Activated CD8-positive, alpha-beta T cell treated with anti-CD3 and anti-CD28 coated beads for 36 hours (primary cell): ENCODE measurements at regions not wholly inside any gene's neighbourhood (a gene's known extent, or its start where the extent isn't known, plus 50 kb on each side); places are given as distances from the start of the nearest gene placed in this dataset.

Experiments
- ATAC-seq: fragments of 200-7000 bp; cut with Tn5 transposase; one replicate; pipeline ENCODE4 v1.10.0; 2021; ENCODE audit warnings: mild to moderate bottlenecking, moderate library complexity
- CTCF ChIA-PET: fragments of 350-600 bp; sonication (Branson Sonifier 250); formaldehyde crosslinking; loops from one replicate; lab custom pipeline; 2021; ENCODE audit warnings: antibody characterized with exemption; lab: Charles Lee
- POLR2A ChIA-PET: fragments of 350-600 bp; sonication (Branson Sonifier 250); formaldehyde crosslinking; loops from one replicate; lab custom pipeline; 2021; ENCODE audit warnings: antibody characterized with exemption; lab: Charles Lee
- DNase-seq: peaks from one replicate; pipeline ENCODE4 v3.0.0-alpha.2; 2020
- H3K27ac Mint-ChIP-seq: one replicate; pipeline ENCODE4 v1.8.0; 2021; ENCODE audit warnings: mild to moderate bottlenecking, mixed read lengths
- H3K27me3 Mint-ChIP-seq: one replicate; pipeline ENCODE4 v1.8.0; 2021; ENCODE audit warnings: mixed read lengths
- H3K36me3 Mint-ChIP-seq: one replicate; pipeline ENCODE4 v1.8.0; 2021; ENCODE audit warnings: low read depth, mixed read lengths
- H3K4me1 Mint-ChIP-seq: one replicate; pipeline ENCODE4 v1.8.0; 2021; ENCODE audit warnings: low read depth, mixed read lengths
- H3K4me3 Mint-ChIP-seq: one replicate; pipeline ENCODE4 v1.8.0; 2021; ENCODE audit warnings: mild to moderate bottlenecking, moderate library complexity, mixed read lengths
- H3K9me3 Mint-ChIP-seq: one replicate; pipeline ENCODE4 v1.8.0; 2021; ENCODE audit warnings: mixed read lengths
- intact Hi-C: fragments of 100-400 bp; cut with micrococcal nuclease; formaldehyde crosslinking; loops from one replicate; pipeline ENCODE4 v1.10.0; 2022
- TF ChIP-seq, protein P1 (sequence below): fragments of 200-600 bp; IDR thresholded peaks from one replicate; pipeline ENCODE4 v1.8.0; 2022; ENCODE audit warnings: antibody characterized with exemption, mild to moderate bottlenecking

DNA sequence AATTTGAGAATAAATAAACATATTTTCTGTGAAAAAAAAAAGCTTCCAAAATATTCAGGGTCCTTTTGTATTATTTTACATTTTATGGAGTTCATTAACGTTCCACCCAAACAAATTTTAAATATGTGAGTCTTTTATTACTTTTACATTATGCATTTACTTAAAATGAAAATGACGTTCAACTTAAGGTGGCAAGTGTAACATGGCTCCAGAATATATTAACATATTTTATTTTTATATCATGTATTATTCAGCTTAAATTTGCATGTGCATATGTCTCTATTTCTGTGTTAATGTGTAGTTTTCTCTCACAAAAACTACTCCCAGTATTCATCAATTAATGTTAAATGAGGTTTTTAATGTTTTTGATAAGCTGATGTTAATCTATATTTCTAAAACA, 243.6 kb upstream of the CNTN3 start:
- Mint-ChIP-seq H3K4me3 (no peak overlapping the region), H3K9me3 (peaks cover 7% of the 10 kb centered on the region), H3K36me3 (no peaks in the 10 kb centered on the region), H3K27ac (no peak overlapping the region), H3K27me3 (no peaks in the 10 kb centered on the region), H3K4me1 (no peaks in the 10 kb centered on the region)
- ChIA-PET POLR2A (no interaction called here), CTCF (no interaction called here)
- ATAC-seq (no peak), DNase-seq (no peak)
- TF ChIP-seq, protein P1, sequence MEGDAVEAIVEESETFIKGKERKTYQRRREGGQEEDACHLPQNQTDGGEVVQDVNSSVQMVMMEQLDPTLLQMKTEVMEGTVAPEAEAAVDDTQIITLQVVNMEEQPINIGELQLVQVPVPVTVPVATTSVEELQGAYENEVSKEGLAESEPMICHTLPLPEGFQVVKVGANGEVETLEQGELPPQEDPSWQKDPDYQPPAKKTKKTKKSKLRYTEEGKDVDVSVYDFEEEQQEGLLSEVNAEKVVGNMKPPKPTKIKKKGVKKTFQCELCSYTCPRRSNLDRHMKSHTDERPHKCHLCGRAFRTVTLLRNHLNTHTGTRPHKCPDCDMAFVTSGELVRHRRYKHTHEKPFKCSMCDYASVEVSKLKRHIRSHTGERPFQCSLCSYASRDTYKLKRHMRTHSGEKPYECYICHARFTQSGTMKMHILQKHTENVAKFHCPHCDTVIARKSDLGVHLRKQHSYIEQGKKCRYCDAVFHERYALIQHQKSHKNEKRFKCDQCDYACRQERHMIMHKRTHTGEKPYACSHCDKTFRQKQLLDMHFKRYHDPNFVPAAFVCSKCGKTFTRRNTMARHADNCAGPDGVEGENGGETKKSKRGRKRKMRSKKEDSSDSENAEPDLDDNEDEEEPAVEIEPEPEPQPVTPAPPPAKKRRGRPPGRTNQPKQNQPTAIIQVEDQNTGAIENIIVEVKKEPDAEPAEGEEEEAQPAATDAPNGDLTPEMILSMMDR, result no peak
- intact Hi-C loops, result no loop called here

DNA sequence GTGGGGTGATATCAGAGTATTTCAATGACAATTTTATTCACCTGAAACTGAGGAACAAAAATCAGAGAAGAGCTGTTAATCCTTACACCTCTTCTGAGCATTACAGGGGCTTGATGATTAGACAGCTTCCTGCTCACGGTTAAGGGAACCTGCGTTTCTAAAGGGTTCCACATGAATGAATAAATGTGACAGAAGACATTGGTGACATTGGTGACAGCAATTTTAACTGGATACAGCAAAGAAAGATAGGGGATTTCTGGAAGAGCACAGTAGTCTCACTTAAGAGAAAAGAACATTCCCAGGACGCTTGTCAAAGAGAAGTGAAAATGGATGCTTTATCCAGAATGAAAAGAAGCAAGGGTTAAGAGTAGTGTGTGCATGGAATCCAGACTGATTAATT, 235.9 kb upstream of the CNTN3 start:
- no peak for ATAC-seq
- H3K9me3 Mint-ChIP-seq, result peaks cover 2% of the 10 kb centered on the region
- no peak overlapping the region for H3K27ac Mint-ChIP-seq
- H3K4me1 Mint-ChIP-seq, result no peaks in the 10 kb centered on the region
- no peaks in the 10 kb centered on the region for H3K36me3 Mint-ChIP-seq
- ChIA-PET POLR2A (no interaction called here), CTCF (no interaction called here)
- no peaks in the 10 kb centered on the region for H3K27me3 Mint-ChIP-seq
- TF ChIP-seq, protein P1, result no peak
- no peak overlapping the region for H3K4me3 Mint-ChIP-seq
- intact Hi-C loops, result no loop called here
- no peak for DNase-seq

GRCh38 chr3:74847093-74847492, 232.6 kb upstream of the CNTN3 start:
- H3K27ac Mint-ChIP-seq, result no peak overlapping the region
- intact Hi-C loops, result no loop called here
- H3K36me3 Mint-ChIP-seq, result no peaks in the 10 kb centered on the region
- H3K27me3 Mint-ChIP-seq, result no peaks in the 10 kb centered on the region
- H3K9me3 Mint-ChIP-seq, result peaks cover 2% of the 10 kb centered on the region
- TF ChIP-seq, protein P1, result no peak
- ATAC-seq, result no peak
- POLR2A ChIA-PET, result no interaction called here
- CTCF ChIA-PET, result no interaction called here
- H3K4me3 Mint-ChIP-seq, result no peak overlapping the region
- no peaks in the 10 kb centered on the region for H3K4me1 Mint-ChIP-seq
- DNase-seq, result no peak

DNA sequence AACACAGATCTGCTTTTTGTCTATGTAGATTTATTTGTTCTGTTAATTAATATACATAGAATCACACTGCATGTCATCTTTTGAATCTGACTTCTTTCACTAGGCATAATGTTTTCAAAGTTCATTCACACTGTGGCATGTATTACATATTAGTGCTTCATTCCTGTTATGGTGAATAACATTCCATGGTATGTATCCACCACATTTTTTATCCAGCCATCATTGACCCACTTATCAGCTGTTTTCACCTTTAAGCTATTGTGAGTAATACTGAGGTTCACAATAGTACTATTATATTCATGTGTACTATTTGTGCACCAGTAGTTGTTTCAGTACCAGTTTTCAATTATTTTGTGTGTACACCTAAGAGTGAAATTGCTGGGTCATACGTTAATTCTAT, 230.6 kb upstream of the CNTN3 start:
- Mint-ChIP-seq H3K4me1 (no peaks in the 10 kb centered on the region), H3K4me3 (no peak overlapping the region), H3K27ac (no peak overlapping the region), H3K9me3 (peaks cover 2% of the 10 kb centered on the region), H3K27me3 (no peaks in the 10 kb centered on the region), H3K36me3 (no peaks in the 10 kb centered on the region)
- ChIA-PET POLR2A (no interaction called here), CTCF (no interaction called here)
- DNase-seq, result no peak
- ATAC-seq, result no peak
- TF ChIP-seq, protein P1, result no peak
- intact Hi-C loops, result no loop called here

- no peaks in the 10 kb centered on the region for H3K27me3 Mint-ChIP-seq
- no peaks in the 10 kb centered on the region for H3K36me3 Mint-ChIP-seq
- no peak for ATAC-seq
- no peak overlapping the region for H3K4me3 Mint-ChIP-seq
- CTCF ChIA-PET, result no interaction called here
- H3K27ac Mint-ChIP-seq, result no peak overlapping the region
- intact Hi-C loops, result no loop called here
- POLR2A ChIA-PET, result no interaction called here
- DNase-seq, result no peak
- TF ChIP-seq, protein P1, result no peak
- H3K4me1 Mint-ChIP-seq, result no peaks in the 10 kb centered on the region
- no peaks in the 10 kb centered on the region for H3K9me3 Mint-ChIP-seq
Measured at GRCh38 chr3:74844428-74844827, 230.0 kb upstream of the CNTN3 start.
